CMK (cell line): ENCODE measurements at regions not wholly inside any gene's neighbourhood (a gene's known extent, or its start where the extent isn't known, plus 50 kb on each side); places are given as distances from the start of the nearest gene placed in this dataset.

Source experiments
- DNase-seq: peaks from one replicate; pipeline ENCODE4 v3.0.0-alpha.2; 2010; ENCODE audit warnings: low read depth

- DNase-seq = no peak
Observed at GRCh38 chr16:16790597-16790996, 411.7 kb downstream of the NPIPA7 start.

DNA sequence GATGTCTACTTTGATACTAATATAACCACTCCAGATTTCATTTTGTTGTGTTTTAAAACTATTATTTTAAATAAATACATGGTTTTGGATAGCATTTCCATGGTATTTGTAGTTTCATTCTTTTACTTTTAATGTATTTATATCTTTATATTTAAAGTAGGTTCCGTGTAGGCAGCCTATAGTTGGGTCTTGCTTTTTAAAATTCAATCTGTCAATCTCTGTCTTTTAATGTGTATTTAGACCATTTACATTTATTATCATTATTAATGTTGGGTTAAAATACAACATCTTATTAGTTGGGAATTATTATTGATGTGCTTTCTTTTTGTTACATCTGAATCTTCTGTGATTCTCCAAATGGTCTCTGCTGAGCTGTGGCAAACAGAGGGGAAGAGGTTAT is 412.1 kb downstream of the NPIPA7 start:
- DNase-seq = no peak

- no peak for DNase-seq
Observed at GRCh38 chr16:16797239-16797638, 418.3 kb downstream of the NPIPA7 start.

DNA sequence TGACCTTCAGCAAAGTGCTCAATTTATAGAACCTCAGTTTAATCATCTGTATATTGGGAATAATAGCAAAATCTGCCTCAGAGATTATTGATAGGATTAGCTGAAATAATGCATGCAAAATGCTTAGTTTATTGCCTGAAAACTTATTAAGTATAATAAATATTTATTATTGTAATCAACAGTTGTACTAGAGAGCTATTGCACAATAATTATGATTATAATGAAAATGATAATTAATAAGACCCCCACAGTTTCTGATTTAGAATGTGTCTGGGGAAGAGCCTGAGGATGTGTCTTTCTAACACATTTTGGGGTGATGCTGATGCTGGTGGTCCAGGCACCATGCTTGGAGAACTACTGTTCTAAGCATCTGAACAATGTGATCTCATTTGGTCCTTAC is 419.6 kb downstream of the NPIPA7 start:
- DNase-seq = no peak

- no peak for DNase-seq
Observed at GRCh38 chr16:16805809-16806208, 426.9 kb downstream of the NPIPA7 start.

DNA sequence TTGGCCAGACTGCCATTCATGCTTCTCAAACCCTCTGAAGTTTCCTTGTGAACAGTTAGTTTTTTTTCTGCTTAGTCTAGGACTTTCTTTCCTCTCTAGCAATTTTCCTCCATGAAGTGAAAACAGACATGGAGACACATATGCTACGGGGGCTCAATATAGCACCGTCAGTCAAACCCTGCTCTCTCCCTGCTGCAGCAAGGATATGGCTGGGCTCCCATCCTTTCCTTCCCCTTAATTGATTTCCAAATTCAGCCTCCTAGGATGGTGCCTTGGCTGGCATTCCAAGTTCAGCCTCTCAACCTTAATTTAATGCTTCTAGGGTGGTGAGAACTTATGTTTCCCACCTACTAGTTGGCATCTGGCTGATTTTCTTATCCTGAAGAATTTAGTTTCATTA is 436.7 kb downstream of the NPIPA7 start:
- DNase-seq = no peak

DNA sequence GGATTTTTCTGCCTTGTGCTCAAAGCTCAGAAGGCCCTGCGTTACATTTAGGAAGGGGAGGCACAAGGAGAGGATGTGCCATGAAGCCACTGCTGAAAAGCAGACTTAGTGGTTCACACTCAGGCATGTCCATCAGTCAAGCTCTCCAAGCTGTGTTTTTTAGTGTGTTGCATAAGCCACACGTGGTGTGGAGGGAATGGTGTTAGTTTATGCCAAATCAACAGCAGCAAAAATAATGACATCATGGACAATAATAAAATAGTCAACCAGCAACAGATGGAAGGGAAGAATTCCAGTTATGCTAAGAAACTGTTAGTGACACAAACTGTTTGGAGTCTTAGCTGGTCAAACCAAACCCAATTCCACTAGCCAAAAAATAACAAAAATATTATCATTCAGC is 438.3 kb downstream of the NPIPA7 start:
- no peak for DNase-seq

- DNase-seq = no peak
Observed at GRCh38 chr16:16821261-16821660, 442.3 kb downstream of the NPIPA7 start.

GRCh38 chr16:16828913-16829398 is 450.0 kb downstream of the NPIPA7 start:
- no peak for DNase-seq

DNA sequence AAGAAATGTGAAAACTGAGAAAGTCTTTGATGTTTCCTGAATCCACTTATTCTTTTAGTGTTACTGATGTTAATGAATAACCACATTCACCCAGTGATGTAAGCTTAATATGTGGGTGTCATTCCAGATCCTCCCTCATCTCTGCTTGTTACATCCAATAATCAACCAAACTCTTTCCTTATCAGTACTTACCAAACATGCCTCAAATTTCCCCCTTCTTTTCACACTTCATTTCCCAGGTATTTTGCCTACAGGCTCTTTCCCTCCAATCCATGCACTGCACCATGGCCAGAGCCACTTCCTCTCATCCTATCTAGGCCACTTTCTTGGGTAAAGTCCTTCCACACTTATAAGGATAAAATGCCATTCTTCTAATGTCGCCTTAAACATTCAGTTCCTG is 451.5 kb downstream of the NPIPA7 start:
- no peak for DNase-seq

DNA sequence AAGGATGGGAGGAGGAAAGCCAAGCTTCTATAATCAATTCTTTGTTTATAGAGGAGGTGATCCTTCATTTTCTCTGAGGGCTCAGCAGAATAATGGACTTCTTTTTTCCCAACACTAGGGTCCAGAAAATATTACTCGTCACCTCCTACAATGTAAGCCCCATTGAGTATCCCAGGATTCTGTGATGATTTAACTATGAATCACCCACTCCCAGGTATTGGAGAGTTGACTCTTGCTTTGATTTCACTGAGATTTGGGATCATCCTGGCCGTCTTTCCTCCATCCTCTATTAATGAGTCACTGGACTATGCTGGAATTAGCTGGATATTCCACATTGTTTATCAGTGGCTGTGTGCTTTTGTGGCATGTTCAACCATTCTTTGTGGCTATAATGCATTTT is 452.0 kb downstream of the NPIPA7 start:
- no peak for DNase-seq

DNA sequence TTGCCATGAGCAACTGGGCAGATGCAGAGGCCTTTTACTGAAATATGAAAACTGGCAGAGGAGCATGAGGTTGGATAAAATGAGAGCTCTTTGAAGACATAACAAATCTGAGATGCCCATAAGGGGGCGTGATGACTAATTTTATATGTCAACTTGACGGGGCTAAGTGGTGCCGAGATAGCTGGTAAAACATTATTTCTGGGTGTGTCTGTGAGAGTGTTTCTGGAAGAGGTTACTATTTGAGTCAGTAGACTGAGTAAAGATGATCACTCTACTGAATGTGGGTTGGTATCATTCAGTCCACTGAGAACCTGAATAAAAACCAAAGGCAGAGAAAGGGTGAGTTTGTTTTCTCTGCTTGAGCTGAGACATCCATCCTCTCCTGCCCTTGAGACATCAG is 454.2 kb downstream of the NPIPA7 start:
- DNase-seq = no peak

- no peak for DNase-seq
Observed at GRCh38 chr16:16850274-16850673, 471.3 kb downstream of the NPIPA7 start.

GRCh38 chr16:16857012-16857411 is 478.1 kb downstream of the NPIPA7 start:
- no peak for DNase-seq

GRCh38 chr16:16857603-16858283 is 478.8 kb downstream of the NPIPA7 start:
- no peak for DNase-seq

DNA sequence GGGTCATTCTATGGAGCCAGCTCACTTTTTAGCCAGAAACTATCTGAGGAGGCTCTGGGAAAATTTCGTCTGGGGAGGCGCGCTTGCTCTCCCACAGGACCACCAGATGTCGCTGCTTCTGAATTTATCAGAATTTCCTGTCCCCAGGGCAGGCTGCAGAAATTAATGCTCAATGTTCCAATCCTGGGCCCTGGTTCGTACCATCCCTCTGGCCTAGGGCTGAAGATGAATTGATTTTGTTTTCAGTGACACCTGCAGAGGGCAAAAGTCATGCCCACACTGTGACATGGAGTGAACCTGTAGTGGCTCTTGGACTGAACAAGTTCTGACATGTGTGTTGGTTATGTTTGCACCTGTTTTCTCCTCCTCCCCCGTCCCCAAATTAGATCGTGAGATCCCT is 482.6 kb downstream of the NPIPA7 start:
- DNase-seq = peak; percentile 2

- no peak for DNase-seq
Observed at GRCh38 chr16:16863672-16864071, 484.7 kb downstream of the NPIPA7 start.

- DNase-seq = no peak
Observed at GRCh38 chr16:16864536-16864935, 485.6 kb downstream of the NPIPA7 start.

DNA sequence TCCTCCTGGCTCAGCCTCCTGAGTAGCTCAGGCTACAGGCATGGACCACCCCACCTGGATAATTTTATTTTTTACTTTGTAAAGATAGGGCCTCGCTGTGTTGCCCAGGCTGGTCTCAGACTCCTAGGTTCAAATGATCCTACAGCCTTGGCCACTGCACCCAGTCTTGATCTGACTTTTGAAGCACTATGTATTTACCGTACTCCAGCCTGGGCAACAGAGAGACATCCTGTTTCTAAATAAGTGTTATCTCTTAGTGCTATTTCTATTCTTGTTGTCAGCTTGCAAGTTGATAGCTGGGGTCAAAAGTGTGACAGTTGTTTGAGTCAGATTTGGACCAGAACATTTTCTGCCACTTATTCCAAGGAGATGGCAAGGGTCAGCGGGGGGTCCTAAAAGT is 486.4 kb downstream of the NPIPA7 start:
- DNase-seq = no peak

DNA sequence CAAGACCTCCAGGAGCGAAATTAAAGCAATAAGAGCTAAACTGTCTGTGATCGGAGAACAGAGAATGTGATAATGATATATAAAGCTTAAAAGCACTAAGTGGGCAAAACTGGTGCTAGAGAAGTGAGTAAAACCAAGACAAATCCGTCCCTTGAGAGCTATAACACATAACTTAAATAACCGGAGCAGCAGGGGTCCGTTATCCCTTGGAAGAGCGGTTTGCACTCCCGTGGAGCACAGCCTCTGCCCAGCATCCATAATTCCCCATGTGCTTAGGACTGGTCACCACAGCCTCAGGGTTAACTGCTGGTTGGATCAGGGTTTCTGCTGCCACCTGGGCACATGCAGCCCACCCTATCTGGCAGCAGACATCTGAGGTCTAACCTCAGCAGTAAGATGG is 489.0 kb downstream of the NPIPA7 start:
- DNase-seq = no peak

- no peak for DNase-seq
Observed at GRCh38 chr16:16868727-16869126, 489.8 kb downstream of the NPIPA7 start.

DNA sequence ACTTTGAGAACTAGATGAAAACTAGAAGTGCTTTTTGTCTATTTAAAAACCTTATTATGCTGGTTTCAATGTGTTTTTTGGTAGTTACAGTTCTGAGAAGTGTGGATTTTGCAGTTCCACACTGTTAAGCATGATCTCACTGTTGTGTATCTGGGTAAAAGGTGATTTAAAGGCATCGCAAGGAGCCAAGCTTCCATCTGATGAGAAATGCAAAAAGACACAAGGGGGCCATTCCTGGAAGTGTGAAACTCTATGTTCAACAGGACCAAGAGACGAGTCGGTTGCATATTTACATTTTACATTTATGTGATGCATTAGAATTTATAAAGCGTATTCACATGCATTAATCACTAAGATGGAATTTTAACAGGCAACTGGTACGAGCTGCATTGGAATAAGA is 490.8 kb downstream of the NPIPA7 start:
- no peak for DNase-seq

DNA sequence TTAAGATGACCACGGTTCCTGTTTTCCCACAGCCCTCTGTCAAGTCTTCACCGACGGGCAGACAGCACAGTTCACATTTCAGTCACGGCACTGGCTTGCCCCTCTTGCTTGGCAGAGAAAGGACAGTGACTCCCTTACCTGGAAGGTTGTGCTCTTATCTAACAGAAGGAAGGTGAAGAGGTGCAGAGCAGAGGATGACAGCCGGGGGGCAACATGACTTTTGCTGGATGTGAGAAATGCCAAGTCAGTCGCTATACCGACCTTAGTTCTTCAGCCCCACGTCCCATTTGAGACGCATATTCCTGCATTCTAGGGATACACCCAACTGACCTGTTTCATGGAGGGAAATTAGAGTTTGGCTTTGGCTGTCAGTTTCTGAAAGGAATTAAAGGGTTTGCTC is 492.3 kb downstream of the NPIPA7 start:
- no peak for DNase-seq

DNA sequence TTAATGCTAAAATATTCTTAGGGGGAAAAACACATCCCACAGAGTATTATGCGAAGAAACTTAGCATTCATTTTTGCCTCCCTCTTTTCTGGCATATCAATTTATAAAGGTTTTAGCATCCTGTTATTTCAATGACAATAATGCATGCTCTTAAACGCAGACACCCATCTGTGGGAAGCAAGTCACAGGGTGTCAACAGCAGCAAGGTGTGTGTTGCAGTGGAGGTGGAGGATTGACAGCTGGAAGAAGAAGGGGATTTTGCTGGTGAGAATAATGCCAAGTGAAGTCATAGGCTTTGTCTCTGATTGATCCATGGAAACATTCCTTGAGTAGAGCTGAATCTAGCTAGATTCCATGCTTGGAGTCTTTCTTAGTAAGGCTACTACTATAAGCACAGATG is 498.1 kb downstream of the NPIPA7 start:
- DNase-seq = no peak
